ENCODE measurements at regions not wholly inside any gene's neighbourhood (a gene's known extent, or its start where the extent isn't known, plus 50 kb on each side); places are given as distances from the start of the nearest gene placed in this dataset.

DNA sequence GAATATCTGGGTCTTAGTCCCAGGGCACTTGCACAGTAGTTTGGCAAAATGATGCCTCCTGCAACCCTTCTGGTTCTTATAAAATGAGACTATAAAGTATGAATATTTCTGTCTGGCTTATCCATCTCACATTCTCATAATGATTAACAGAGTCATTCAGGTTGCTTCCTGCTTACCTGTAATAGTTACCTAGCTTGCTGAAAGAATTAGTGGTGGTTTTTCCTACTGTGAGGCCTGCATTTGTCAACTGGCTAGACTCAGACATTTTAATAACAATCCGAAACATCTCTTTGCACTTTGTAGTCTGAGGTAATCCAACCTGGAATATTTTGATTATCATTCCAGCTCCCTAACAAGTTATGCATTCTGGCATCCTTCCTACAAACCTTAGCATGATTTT lies 75.6 kb upstream of the POU1F1 start:
- TF ChIP-seq, protein P1, sequence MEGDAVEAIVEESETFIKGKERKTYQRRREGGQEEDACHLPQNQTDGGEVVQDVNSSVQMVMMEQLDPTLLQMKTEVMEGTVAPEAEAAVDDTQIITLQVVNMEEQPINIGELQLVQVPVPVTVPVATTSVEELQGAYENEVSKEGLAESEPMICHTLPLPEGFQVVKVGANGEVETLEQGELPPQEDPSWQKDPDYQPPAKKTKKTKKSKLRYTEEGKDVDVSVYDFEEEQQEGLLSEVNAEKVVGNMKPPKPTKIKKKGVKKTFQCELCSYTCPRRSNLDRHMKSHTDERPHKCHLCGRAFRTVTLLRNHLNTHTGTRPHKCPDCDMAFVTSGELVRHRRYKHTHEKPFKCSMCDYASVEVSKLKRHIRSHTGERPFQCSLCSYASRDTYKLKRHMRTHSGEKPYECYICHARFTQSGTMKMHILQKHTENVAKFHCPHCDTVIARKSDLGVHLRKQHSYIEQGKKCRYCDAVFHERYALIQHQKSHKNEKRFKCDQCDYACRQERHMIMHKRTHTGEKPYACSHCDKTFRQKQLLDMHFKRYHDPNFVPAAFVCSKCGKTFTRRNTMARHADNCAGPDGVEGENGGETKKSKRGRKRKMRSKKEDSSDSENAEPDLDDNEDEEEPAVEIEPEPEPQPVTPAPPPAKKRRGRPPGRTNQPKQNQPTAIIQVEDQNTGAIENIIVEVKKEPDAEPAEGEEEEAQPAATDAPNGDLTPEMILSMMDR (IDR thresholded peaks at IDR 0.05), result no peak
- no peak for TF ChIP-seq ZFX (IDR thresholded peaks at IDR 0.05; ENCODE audit: borderline replicate concordance)
